ENCODE measurements at regions not wholly inside any gene's neighbourhood (a gene's known extent, or its start where the extent isn't known, plus 50 kb on each side); places are given as distances from the start of the nearest gene placed in this dataset.

- TF ChIP-seq MYB (IDR thresholded peaks at IDR 0.05; ENCODE audit: borderline replicate concordance, low read depth, low read length) (no peak), CHD2 (IDR thresholded peaks at IDR 0.05; ENCODE audit: borderline replicate concordance, low read depth, low read length) (no peak)
Observed at GRCh38 chr10:9501944-9502343, 1447.5 kb downstream of the GATA3 start.
